OCI-LY1 (cell line): ENCODE measurements at regions not wholly inside any gene's neighbourhood (a gene's known extent, or its start where the extent isn't known, plus 50 kb on each side); places are given as distances from the start of the nearest gene placed in this dataset.

Source experiments
- H2AFZ ChIP-seq: fragments of 200-600 bp; sonication (generic), shearing (Covaris generic); 2 replicates; pipeline ENCODE4 v1.6.0; 2014; ENCODE audit warnings: antibody characterized with exemption, mild to moderate bottlenecking, low read length
- H3F3A ChIP-seq: fragments of 200-600 bp; sonication (generic), shearing (Covaris generic); 2 replicates; pipeline ENCODE4 v1.6.0; 2014; ENCODE audit warnings: mild to moderate bottlenecking, antibody characterized with exemption, low read length, moderate library complexity; ENCODE audit not compliant: insufficient read depth
- H3K27ac ChIP-seq: fragments of 200-600 bp; sonication (generic); 2 replicates; pipeline ENCODE4 v1.5.1; 2014; ENCODE audit warnings: low read length, mixed run types, mild to moderate bottlenecking, low read depth; ENCODE audit not compliant: poor library complexity, severe bottlenecking
- H3K27me3 ChIP-seq: fragments of 200-600 bp; sonication (generic); 2 replicates; pipeline ENCODE4 v1.6.0; 2014; ENCODE audit warnings: antibody characterized with exemption, mild to moderate bottlenecking, low read length, moderate library complexity; ENCODE audit not compliant: insufficient read depth
- H3K36me3 ChIP-seq: fragments of 200-600 bp; sonication (generic); 2 replicates; pipeline ENCODE4 v1.6.1; 2014; ENCODE audit warnings: mild to moderate bottlenecking, antibody characterized with exemption, low read length, moderate library complexity, mixed read lengths; ENCODE audit not compliant: insufficient read depth
- H3K4me1 ChIP-seq: fragments of 200-600 bp; sonication (generic); 2 replicates; pipeline ENCODE4 v1.5.1; 2014; ENCODE audit warnings: mild to moderate bottlenecking, low read length, moderate library complexity; ENCODE audit not compliant: insufficient read depth, severe bottlenecking
- H3K4me2 ChIP-seq: fragments of 200-600 bp; sonication (generic), shearing (Covaris generic); 2 replicates; pipeline ENCODE4 v1.6.1; 2014; ENCODE audit warnings: low read length
- H3K4me3 ChIP-seq: fragments of 200-600 bp; sonication (generic); 2 replicates; pipeline ENCODE4 v1.5.1; 2014; ENCODE audit warnings: low read length, low read depth, mild to moderate bottlenecking, mixed read lengths; ENCODE audit not compliant: poor library complexity, severe bottlenecking
- H3K79me2 ChIP-seq: fragments of 200-600 bp; shearing (Covaris generic); 2 replicates; pipeline ENCODE4 v1.6.1; 2016; ENCODE audit warnings: mixed run types, low read length, mixed read lengths; ENCODE audit not compliant: insufficient read depth
- H3K9ac ChIP-seq: fragments of 200-600 bp; sonication (generic), shearing (Covaris generic); 2 replicates; pipeline ENCODE4 v1.6.1; 2014; ENCODE audit warnings: mild to moderate bottlenecking, low read length, mixed read lengths
- H3K9me2 ChIP-seq: fragments of 200-600 bp; sonication (generic), shearing (Covaris generic); 2 replicates; pipeline ENCODE4 v1.6.1; 2014; ENCODE audit warnings: low read depth, mild to moderate bottlenecking, low read length, mixed read lengths
- H3K9me3 ChIP-seq: fragments of 200-600 bp; shearing (Covaris generic); 2 replicates; pipeline ENCODE4 v1.6.1; 2014; ENCODE audit warnings: low read length, mixed read lengths
- H4K20me1 ChIP-seq: fragments of 200-600 bp; sonication (generic), shearing (Covaris generic); 2 replicates; pipeline ENCODE4 v1.6.0; 2016; ENCODE audit warnings: mild to moderate bottlenecking, low read length; ENCODE audit not compliant: insufficient read depth
- CTCF ChIP-seq: fragments of 200-600 bp; sonication (generic), shearing (Covaris generic); IDR thresholded peaks from 2 replicates; pipeline ENCODE4 v1.5.1; 2017; ENCODE audit warnings: mild to moderate bottlenecking, antibody characterized with exemption, low read length, moderate library complexity, mixed read lengths
- EZH2 ChIP-seq: fragments of 200-600 bp; sonication (generic), shearing (Covaris generic); IDR thresholded peaks from 2 replicates; pipeline ENCODE4 v1.8.0; 2017; ENCODE audit warnings: borderline replicate concordance, mixed run types, mild to moderate bottlenecking, antibody characterized with exemption, low read length, moderate library complexity, mixed read lengths

GRCh38 chr9:135210676-135211523 lies 123.4 kb downstream of the OLFM1 start:
- Histone ChIP-seq H3K9me3 (no peaks in the 10 kb centered on the region; the same call in 1 of the 2 replicates), H3K79me2 (no peaks in the 10 kb centered on the region), H2AFZ (no peak overlapping the region), H3K4me2 (no peak overlapping the region), H3K36me3 (no peaks in the 10 kb centered on the region), H3K27me3 (no peaks in the 10 kb centered on the region; the same call in 1 of the 2 replicates), H3K4me3 (no peak overlapping the region), H3F3A (no peaks in the 10 kb centered on the region), H3K9me2 (no peaks in the 10 kb centered on the region), H4K20me1 (no peaks in the 10 kb centered on the region), H3K27ac (no peak overlapping the region), H3K4me1 (no peaks in the 10 kb centered on the region), H3K9ac (no peak overlapping the region)
- TF ChIP-seq CTCF (no peak), EZH2 (no peak)

GRCh38 chr9:135211524-135211890 lies 124.0 kb downstream of the OLFM1 start:
- Histone ChIP-seq H3K4me2 (no peak overlapping the region), H4K20me1 (no peaks in the 10 kb centered on the region), H3K27me3 (no peaks in the 10 kb centered on the region; the same call in 1 of the 2 replicates), H3K9me3 (no peaks in the 10 kb centered on the region; the same call in 1 of the 2 replicates), H3K4me1 (no peaks in the 10 kb centered on the region), H3K79me2 (no peaks in the 10 kb centered on the region), H3K9me2 (no peaks in the 10 kb centered on the region), H3K27ac (no peak overlapping the region), H2AFZ (no peak overlapping the region), H3K9ac (no peak overlapping the region), H3K4me3 (no peak overlapping the region), H3F3A (no peaks in the 10 kb centered on the region), H3K36me3 (no peaks in the 10 kb centered on the region)
- TF ChIP-seq CTCF: no peak
- no peak for TF ChIP-seq EZH2

- TF ChIP-seq CTCF: no peak
- no peak for TF ChIP-seq EZH2
- no peaks in the 10 kb centered on the region; the same call in 1 of the 2 replicates for H3K27me3 ChIP-seq
- no peak overlapping the region for H3K4me2 ChIP-seq
Observed at GRCh38 chr9:135212961-135213360, 125.5 kb downstream of the OLFM1 start.

More at GRCh38 chr9:135212961-135213360, 125.5 kb downstream of the OLFM1 start:
- Histone ChIP-seq H3K4me3 (no peak overlapping the region), H3K36me3 (no peaks in the 10 kb centered on the region), H4K20me1 (no peaks in the 10 kb centered on the region), H3K79me2 (no peaks in the 10 kb centered on the region), H3K4me1 (no peaks in the 10 kb centered on the region), H2AFZ (no peak overlapping the region), H3K9me3 (no peaks in the 10 kb centered on the region; the same call in 1 of the 2 replicates), H3K27ac (no peak overlapping the region), H3F3A (no peaks in the 10 kb centered on the region), H3K9ac (no peak overlapping the region), H3K9me2 (no peaks in the 10 kb centered on the region)
